HG02588 (cell line): ENCODE measurements at regions not wholly inside any gene's neighbourhood (a gene's known extent, or its start where the extent isn't known, plus 50 kb on each side); places are given as distances from the start of the nearest gene placed in this dataset.

Experiments
- ATAC-seq: cut with Tn5 transposase; IDR thresholded peaks from one replicate; pipeline ENCODE4 v1.9.1; 2021; ENCODE audit warnings: mild to moderate bottlenecking, moderate library complexity; ENCODE audit not compliant: unreplicated experiment

DNA sequence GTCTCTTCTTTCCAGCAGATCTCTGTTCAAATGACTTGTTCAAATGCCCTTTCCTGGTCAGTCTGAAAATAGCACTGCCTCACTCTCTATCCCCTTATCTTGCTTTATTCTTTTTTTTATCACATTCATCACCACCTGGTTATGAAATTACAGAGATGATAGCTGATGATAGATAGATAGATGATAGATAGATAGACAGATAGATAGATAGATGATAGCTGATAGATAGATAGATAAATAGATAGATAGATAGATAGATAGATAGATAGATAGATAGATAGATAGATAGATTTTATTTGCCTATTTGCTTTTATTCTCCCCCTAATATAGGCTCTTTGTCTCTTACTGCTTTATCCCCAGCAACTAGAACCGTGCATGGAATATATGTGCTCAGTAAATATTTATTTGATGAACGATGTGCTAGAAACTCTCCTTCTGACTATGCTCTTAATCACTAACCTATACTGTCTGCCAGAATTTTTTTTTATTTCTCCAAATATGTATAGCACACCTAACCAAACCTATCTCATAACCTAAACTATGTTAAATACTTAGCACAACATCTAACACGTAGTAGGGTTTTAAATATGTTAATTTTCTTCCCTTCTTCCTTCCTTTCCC, 372.8 kb upstream of the DUSP10 start:
- no peak for ATAC-seq

DNA sequence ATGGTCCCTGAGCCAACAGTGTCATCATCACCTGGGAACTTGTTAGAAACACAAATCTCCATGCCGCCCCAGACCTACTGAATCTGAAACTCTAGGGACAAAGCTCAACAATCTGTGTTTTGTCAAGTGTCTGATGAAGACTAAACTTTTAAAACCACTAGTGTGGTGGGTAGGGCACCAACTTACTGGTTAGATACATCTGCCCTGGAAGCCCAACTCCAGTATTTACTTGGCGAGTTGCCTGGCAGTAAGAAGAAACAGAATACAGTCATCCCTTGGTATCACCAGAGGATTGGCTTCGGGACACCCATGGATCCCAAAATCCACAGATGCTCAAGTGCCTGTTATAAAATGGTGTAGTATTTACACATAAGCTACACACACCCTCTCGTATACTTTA, 367.9 kb upstream of the DUSP10 start:
- no peak for ATAC-seq

DNA sequence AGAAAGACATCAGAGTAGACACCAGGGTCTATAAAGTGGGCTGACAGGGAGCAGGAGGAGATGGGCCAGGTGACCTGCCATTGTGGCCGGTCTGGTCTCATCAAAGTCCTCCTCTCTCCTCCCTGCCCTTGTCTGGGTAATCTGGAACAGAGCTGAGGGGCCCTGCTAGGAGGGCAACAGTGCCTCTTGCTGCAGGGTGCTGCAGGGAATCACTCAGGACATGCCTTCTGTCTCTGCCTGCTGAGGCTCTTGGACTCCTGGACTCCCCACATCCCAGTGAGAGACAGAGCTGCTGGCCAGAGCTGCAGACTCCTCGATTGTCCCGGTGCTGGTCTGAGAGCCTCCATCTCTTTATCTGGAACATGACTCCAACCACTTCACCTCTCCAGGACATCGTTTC, 366.1 kb upstream of the DUSP10 start:
- ATAC-seq = no peak

DNA sequence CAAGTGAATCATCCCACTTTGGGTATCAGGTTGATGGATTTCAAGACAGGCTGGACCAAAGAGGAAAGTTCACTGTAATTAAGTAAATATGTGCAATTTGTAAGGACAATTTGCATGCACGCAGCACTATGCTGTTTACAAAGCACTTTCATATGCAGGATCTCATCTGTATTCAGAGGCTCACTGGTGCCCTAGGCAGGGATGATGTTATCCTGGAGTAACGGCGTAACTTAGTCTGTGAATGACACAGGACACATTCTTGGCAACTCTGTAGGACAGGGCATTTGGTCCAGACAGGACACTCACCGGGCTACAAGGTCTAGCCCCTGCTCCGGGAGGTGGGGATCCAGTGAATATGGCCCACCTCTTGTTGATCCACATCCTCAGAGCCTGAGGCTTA, 365.4 kb upstream of the DUSP10 start:
- no peak for ATAC-seq

DNA sequence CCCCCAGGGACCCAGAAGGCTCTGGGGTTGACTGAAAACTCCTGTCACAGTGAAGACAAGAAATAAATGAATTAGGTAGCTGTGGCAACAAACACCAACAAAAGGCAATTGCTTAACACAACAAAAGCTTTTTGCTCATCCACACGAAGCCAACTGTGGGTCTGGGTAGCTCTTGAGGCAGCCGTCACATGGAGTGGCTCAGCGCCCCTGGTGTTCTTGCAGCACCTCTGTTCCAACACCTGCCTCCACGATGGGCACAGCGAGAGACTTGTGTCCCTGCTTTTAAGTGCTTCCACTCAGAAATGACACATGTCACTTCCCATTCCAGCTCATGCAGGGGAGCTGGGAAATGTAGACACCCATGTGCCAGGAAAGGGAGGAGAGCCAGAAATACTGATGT, 364.5 kb upstream of the DUSP10 start:
- no peak for ATAC-seq

DNA sequence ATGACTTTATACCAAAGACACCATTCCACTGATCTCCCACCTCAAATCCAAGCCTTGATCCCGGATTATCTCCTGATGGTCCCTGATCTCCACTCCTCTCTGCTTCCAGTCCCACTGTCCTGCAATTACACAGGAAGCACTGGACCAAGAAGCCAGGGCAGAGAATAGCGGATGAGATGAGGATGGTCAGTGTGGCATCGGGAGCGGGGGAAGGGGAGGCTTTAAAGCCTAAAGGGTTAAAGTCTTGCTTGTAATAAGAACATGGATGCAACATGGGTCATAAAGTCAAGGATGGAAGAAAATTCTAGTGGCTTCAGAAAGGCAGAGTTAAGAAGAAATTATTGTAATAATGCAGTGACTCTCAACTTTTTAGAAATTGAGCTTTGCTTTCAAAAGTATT, 364.0 kb upstream of the DUSP10 start:
- ATAC-seq = no peak

DNA sequence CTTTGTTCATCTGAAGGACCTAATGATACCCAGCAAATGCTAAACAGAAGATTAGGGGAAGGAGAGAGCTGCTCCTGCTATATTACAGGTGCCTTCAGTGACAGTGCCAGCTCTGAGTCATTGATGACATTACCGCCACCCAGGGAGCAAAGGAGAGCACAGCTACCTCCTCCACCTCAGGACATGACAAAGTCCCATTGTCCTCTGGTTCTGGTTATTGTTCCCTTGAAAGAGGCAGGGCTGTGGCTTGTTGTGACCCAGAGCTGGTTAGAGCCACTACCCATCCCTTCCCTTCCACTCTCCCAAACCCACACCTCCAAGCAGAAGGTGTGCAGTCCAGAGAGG, 363.5 kb upstream of the DUSP10 start:
- ATAC-seq = no peak

DNA sequence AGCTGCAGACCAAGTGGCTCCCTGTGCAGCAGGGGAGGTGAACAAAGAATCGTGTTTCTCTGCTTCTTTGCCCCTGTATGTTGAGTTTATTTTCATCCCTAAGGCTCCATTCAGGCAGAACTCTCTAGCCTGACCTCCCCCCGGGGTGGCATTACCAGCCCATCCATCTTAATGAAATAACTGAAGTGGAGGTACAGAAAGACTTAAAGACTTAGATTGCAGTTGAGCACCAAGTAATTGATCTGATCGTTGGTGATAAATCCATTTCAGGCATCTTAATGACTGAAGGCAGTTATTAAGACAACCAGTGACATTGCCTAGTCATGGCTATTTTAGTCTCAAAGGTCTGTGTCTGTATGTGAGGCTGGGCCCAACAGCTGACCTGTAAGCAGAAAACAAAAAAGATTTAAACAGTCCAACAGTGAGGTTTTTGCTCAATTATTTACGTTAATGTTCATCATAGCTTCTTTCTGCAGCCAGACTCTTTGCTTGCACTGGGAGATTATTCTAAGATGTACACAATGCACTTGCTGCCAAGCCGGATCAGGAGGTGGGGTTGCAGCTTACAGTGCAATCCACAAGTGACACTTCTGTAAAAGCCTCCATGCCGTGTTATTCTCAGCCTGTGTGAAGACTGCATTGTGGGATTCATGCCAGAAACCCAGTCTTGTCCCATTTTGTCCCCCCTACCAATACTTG, 363.0 kb upstream of the DUSP10 start:
- no peak for ATAC-seq

DNA sequence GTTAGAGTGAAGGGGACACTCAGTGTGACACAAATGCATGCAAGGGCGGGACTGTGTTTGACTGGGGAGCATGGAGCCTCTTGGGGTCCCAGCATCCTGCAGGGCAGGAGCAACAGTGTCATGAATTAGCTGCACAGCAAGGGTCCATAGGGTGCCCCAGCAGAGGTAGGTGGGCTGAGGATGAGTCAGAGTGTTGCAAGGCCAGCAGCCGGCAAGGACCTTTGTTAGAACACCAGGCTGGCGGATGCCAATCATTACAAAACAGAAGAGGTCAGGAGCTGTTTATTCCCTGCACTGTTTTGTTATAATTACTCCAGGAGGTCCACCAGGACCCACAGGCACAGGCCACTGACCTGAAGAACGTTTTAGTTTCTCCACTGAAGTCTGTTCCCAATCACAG, 362.2 kb upstream of the DUSP10 start:
- no peak for ATAC-seq

DNA sequence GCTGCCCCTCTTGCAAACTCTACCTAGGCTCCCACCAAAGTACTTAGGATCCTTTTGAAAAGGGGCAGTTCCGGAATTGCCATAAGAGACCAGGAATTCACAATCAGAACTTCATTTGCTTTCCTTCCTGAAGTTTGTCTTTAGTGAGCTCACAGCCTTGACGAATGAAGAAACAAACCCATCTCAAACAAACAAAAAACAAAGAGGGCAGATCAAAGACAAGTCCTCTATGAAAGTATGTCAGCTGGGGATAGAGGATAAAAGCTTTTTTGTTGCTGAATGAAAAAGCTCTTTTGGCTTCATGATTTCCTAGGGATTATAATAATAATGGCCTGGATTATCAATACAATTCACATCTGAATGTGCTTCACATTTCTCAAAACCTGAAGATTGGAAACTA, 357.9 kb upstream of the DUSP10 start:
- no peak for ATAC-seq

DNA sequence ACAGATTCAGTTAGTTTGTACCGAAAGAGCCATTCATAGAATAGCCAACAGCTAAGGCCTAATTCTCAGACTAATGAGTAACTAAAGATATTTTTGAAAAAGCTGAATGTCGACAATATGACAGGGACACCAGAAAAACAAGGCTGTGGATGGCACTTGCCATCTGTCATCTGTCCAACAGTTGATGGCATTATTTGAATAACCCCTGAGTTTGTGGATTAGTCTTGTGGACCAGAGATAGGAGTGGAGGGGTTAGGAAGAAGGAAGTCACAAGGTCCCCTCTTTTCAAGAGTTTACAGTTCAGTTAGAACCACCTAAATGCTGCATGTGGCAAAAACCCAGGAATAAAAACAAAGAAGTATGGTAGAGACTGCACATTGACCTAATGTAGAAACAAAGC, 356.5 kb upstream of the DUSP10 start:
- no peak for ATAC-seq

DNA sequence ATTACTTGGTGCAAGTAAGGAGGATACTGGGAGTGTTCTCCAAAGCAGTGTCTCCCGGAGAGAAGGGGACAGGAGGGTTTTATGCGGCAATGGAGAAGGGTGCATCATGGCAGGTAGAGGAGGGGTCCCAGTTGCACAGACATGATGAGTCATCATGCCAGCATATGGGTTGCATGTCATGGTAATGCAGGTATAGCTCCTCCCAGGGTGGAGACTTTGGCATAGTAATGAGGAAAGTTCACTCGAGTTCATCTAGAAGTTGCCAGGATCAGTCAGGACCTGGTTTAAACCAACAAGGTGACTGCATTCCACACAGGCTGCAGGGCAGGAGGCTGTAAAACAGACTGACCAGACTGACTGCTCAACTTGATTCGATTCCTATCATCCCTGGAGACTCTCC, 355.7 kb upstream of the DUSP10 start:
- no peak for ATAC-seq

DNA sequence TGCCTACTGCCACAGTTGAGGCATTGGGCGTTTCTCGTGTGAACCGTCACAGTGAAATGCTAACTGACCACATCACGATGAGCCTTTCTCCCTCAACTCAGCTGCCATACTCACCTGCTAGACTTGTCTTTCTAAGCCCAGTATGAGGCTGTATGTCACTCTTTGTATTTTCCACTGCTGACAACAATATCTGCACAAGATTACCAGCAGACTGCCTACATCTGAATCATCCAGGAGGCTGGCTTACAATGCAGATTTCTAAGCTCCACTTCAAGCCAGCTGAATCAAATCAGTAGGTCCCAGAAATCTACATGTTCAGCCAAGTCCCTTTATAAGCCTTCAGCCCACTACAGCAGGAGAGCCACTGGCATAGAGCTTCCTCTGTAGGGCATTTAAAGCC, 355.0 kb upstream of the DUSP10 start:
- no peak for ATAC-seq

DNA sequence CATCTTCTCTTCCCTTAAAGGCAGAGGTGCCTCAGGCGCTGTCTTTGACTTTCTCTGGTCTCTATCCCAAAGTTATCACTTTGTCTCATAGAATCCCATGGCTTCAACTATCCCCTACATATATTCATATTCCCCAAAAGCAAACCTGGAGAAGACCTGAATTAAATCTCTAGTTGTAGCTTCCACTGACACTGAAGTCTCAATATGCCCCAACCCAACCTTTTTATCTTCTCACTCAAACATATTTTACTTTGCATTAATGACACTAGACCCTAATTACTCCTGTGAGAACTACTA, 354.5 kb upstream of the DUSP10 start:
- no peak for ATAC-seq

DNA sequence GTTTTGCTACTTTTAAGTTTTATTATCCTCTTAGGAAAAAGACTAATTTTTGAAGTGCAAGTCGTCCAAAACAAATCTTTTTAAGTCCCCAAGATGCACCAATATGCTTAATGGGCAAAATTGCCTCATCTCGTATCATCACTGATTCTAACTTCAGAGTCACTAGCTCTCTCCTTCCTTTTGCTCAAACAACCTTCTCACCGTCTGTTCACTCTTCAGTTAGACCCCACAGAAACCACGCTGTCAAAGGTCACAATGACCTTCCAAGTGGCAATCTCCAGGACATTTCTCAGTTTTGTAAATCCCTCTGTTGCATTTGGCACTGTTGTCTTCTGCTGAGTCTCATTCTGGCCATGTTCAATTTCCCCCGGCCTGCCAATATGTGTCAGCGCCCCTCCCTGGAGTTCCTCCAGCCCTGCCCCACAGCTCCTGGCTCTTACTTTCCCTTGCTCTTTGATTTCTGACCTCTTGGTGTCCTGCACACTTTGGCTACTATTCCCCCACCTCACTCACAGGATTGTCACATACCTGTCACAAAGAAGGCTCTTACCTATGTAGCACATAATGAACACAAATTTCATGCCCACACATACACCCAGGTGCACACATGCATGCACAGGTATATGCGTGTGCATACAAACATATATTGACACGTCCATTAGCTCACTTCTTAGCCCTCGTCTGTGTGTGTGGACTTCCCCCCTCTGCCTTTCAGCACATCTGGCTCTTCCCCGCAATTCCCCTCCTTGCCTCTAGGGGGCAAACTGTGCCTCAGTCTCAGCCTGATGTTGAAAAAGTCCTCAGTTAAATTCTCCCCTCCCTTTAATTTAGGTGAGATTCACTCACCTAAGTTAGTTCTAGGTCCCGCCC, 354.0 kb upstream of the DUSP10 start:
- peak; percentile 85 for ATAC-seq

DNA sequence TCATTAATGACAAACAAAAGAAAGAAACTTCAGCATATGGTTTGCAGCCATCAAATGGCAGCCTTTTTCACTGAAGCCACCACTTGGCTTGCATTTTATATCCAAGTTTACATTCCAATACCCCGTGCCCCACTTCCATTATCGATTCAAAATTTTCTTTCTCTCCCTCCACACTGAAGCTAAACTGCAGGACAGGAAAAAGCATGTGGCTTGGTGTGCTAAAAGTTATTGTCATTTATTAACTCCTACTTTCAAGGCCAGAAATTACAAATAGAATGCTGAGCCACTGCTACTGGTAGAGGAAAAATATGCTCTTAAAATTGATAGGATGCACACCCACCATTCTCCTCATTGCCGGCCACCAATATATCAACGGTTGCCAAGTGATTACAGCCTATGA, 351.6 kb upstream of the DUSP10 start:
- no peak for ATAC-seq

DNA sequence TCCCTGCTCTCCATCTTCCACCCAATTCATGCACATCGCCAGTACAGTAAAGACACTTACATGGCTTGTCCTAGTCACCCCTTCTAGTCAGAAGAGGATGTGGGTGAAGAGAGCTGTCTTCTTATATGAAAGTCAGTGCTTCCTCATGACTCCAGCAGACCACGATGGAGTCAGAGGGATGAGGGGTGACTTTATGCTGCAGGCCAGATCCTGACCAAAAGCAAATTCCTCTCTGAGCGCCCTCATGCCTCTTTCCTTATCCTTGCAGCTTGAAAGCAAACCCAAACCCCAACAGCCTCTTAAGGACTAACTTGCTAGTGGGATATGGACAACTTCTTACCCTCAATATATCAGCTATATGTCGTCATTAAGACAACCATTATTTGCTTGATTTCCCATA, 348.2 kb upstream of the DUSP10 start:
- no peak for ATAC-seq

DNA sequence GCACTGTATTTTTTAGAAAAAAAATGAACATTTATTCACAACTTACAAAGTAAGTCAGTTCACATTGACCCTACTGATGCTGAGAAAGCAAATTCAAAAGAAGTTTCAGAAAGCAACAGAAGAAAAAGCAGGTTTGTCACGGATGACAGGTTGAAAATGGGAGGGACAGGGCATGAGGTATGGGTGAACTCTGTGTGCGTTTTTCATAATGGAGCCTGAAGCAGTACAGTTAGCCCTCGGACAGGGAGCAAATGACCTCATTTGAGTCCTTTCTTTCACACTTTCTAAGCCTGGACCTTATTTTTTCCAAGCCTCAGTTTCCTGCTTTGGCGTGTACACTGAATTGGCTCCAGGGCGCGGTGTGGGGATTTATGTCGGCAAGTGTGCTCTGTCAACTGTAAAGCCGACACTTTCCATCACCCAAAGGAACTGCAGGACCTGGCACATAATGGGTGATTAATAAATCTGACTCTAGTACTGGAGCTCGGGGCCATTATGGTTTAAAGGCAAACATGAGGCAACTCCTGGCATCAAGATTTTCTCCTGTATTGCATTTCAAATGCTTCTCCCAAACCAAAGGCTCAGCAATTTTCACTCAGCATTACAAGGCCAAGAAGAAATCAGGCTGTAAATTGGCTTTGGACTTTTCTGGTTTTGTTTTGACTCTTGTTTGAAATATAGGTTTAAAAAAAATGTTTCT, 345.5 kb upstream of the DUSP10 start:
- ATAC-seq = no peak

DNA sequence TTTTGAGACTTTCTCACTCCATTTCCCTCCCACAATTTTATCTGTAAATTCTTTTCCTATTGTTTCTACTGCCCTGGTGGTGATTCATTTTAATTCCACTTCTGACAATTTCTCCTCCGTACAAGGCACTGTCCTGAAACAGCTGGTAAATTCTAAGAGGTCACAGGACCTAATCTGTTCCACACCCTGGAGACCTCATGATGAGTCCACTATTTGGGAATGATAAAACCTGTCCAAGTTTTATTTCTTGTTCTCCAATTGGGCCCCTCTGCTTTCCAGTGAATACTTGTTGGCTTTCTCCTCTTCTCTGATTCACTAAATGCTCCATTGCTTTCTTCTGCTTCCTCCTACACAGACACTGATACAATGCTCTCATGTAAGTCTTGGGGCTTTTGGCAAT, 343.1 kb upstream of the DUSP10 start:
- no peak for ATAC-seq

DNA sequence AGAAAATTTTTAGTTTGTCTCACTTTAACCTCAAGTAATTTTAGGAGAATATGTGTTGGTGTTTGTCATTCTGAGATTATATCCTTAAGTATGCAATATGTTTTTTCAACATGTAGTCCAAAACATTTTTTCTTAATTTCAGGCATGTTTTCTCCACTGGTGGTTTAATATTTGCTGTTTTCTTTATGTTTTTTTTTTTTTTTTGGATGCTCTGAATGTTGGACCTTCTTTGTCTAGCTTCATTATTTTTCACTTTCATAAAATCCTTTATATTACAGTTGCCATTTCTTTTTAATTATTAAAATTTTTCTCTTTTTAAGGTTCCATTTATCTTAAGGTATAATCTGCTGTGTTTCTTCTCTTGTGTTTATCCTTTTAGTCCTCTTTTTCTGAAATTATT, 342.2 kb upstream of the DUSP10 start:
- no peak for ATAC-seq

DNA sequence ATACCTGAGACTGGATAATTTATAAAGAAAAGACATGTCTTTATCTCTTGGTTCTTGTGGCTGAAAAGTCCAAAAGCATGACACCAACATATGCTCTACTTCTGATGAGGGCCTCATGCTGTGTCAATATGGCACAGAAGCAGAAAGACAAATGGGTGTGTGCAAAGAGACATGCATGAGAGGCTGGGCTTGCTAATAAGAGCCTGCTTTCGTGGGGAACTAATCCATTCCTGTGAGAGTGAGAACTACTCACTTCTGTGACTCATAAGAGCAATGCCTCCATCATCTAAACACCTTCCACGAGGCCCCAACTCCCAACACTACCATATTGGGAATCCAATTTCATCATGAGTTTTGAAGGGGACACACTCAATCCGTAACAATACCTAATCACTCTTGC, 340.0 kb upstream of the DUSP10 start:
- ATAC-seq = no peak

DNA sequence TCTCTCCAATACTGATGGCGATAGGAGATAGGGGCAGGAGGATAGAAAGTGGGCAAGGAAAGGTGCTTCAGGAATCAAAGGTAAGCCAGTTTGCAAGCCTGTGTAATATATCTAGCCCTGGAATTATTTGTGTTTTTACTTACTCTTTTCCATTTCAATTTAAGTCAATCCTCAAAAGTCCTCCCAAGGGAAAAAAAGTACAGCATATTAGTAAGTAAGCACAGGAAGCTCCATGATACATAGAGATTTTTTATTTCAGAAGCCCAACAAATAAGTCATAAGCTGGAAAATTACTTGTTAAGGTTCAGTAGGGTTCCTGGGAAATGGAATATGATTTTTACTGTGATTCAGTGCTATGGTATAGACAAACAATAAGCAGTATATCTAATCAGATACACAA, 337.7 kb upstream of the DUSP10 start:
- no peak for ATAC-seq
